ENCODE measurements at regions not wholly inside any gene's neighbourhood (a gene's known extent, or its start where the extent isn't known, plus 50 kb on each side); places are given as distances from the start of the nearest gene placed in this dataset.

DNA sequence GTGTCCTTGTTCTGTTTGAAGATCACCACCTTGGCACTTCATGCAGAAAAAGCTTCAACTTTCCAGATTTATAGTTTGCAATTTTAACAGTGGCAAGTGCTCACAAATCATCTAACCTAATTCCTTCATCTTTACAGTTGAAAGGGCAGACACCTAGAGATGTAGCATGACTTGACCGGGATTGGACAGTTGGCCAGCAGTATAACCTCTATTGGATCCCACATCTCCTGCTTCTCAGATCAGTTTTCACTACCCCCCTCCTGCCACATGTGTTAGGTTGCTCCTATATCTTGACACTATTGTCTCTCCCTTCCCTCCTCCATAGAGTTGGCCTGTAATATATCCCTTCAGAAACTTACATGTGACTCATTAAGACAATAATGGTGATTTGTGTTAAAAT lies 206.0 kb upstream of the SEMA6D start:
- TF ChIP-seq TAF1 (IDR thresholded peaks at IDR 0.05; ENCODE audit: borderline replicate concordance, low read depth, low read length) (no peak), POLR2A (IDR thresholded peaks at IDR 0.05; ENCODE audit: low read depth, low read length) (no peak), POLR2AphosphoS5 (IDR thresholded peaks at IDR 0.05; ENCODE audit: low read depth, low read length) (no peak)
- DNase-seq (ENCODE audit: insufficient read length) (no peak), FAIRE-seq (no peak)

DNA sequence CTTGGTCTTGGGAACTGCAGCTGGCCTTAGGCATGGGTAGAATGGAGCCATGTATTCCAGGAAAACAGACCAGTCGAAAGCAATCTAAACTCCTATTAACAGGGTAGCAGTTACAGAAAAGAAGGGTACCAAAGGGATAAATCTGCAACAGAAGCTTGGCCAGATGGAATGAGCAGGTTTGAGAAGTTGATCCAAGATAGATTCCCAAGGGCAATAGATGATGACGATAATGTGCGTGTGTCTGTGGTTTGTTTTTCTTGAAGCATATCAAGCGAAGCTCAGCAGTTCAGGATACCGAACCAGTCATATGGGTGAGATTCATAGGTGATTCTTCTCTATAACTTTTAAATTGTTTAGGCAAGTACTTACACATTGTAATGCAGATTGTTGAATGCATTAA lies 203.8 kb upstream of the SEMA6D start:
- DNase-seq (ENCODE audit: insufficient read length), result no peak
- FAIRE-seq, result no peak
- TF ChIP-seq POLR2AphosphoS5 (IDR thresholded peaks at IDR 0.05; ENCODE audit: low read depth, low read length) (no peak), POLR2A (IDR thresholded peaks at IDR 0.05; ENCODE audit: low read depth, low read length) (no peak), TAF1 (IDR thresholded peaks at IDR 0.05; ENCODE audit: borderline replicate concordance, low read depth, low read length) (no peak)

DNA sequence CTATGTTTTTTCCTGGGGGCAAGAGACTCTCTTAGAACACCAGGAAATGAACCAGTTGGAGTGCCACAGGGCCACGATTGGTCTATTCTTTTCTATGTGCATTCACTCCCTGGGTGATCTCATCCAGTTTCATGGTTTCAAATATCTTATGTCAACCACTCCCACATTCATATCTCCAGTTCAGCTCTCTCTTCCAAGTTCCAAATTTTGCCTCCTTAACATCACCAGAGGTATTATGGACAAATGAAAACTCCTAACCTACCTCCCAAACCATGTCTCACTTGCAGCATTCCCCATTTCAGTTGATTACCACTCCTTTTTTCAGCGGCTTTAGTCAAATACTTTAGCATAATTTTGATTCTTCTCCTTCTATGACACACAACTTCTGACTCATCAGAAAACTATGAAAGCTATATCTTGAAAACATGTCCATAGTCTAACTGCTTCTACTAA lies 203.1 kb upstream of the SEMA6D start:
- no peak for DNase-seq (ENCODE audit: insufficient read length)
- no peak for TF ChIP-seq POLR2AphosphoS5 (IDR thresholded peaks at IDR 0.05; ENCODE audit: low read depth, low read length)
- no peak for TF ChIP-seq POLR2A (IDR thresholded peaks at IDR 0.05; ENCODE audit: low read depth, low read length)
- TF ChIP-seq TAF1 (IDR thresholded peaks at IDR 0.05; ENCODE audit: borderline replicate concordance, low read depth, low read length), result no peak
- no peak for FAIRE-seq

DNA sequence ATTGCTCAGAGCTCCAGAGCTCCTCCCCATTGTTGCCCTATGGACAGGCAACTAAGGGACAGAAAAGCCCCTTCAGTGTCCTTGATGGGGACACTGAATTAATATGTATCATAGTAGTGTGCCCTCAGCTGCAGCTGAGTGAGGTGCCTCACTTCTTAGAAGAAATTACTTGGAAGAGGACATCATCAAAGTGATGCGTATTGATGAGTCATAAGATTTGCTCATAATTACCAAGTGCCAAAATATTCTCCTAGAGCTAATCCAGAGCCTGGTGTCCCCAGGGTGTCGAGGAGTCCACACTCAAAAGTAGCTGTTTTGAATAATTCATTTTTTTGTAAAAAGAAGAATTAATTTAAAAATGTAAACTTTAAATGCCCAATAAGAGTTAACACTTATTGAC lies 200.7 kb upstream of the SEMA6D start:
- FAIRE-seq, result no peak

GRCh38 chr15:47516972-47517371 lies 200.3 kb upstream of the SEMA6D start:
- TF ChIP-seq POLR2A (IDR thresholded peaks at IDR 0.05; ENCODE audit: low read depth, low read length), result no peak
- no peak for TF ChIP-seq TAF1 (IDR thresholded peaks at IDR 0.05; ENCODE audit: borderline replicate concordance, low read depth, low read length)
- FAIRE-seq (no peak), DNase-seq (ENCODE audit: insufficient read length) (no peak)

More for the DNA sequence above, 200.7 kb upstream of the SEMA6D start:
- DNase-seq (ENCODE audit: insufficient read length), result no peak
- no peak for TF ChIP-seq TAF1 (IDR thresholded peaks at IDR 0.05; ENCODE audit: borderline replicate concordance, low read depth, low read length)
- TF ChIP-seq POLR2A (IDR thresholded peaks at IDR 0.05; ENCODE audit: low read depth, low read length), result no peak
- TF ChIP-seq POLR2AphosphoS5 (IDR thresholded peaks at IDR 0.05; ENCODE audit: low read depth, low read length), result no peak

GRCh38 chr15:47517737-47518136 lies 199.6 kb upstream of the SEMA6D start:
- no peak for FAIRE-seq
- DNase-seq (ENCODE audit: insufficient read length), result no peak
- no peak for TF ChIP-seq POLR2A (IDR thresholded peaks at IDR 0.05; ENCODE audit: low read depth, low read length)

GRCh38 chr15:47523681-47524475 lies 193.4 kb upstream of the SEMA6D start:
- DNase-seq (ENCODE audit: insufficient read length), result no peak
- no peak for FAIRE-seq
- TF ChIP-seq POLR2AphosphoS5 (IDR thresholded peaks at IDR 0.05; ENCODE audit: low read depth, low read length) (no peak), POLR2A (IDR thresholded peaks at IDR 0.05; ENCODE audit: low read depth, low read length) (no peak), TAF1 (IDR thresholded peaks at IDR 0.05; ENCODE audit: borderline replicate concordance, low read depth, low read length) (no peak)

GRCh38 chr15:47529241-47529640 lies 188.1 kb upstream of the SEMA6D start:
- DNase-seq (ENCODE audit: insufficient read length) (no peak), FAIRE-seq (no peak)
- TF ChIP-seq POLR2A (IDR thresholded peaks at IDR 0.05; ENCODE audit: low read depth, low read length) (no peak), POLR2AphosphoS5 (IDR thresholded peaks at IDR 0.05; ENCODE audit: low read depth, low read length) (no peak), TAF1 (IDR thresholded peaks at IDR 0.05; ENCODE audit: borderline replicate concordance, low read depth, low read length) (no peak)

DNA sequence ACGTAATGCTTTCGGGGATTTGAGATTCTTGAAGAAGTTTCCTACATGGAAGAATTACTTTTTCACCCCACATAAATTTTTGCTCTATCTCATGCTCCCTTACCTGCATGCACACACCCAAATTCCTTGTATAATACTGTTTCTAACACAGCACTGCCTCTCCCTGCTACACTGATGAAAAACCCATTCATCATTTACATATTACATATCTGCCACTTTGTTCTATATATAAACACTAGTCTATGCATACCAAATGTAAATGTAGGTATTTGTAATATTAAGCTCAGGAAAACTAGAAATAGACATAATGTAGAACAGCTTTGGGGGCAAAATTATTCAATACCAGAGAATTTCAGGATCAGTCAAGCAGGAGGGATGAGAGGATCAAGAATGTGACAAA lies 182.6 kb upstream of the SEMA6D start:
- no peak for DNase-seq (ENCODE audit: insufficient read length)
- no peak for FAIRE-seq
- TF ChIP-seq POLR2AphosphoS5 (IDR thresholded peaks at IDR 0.05; ENCODE audit: low read depth, low read length), result no peak
- TF ChIP-seq POLR2A (IDR thresholded peaks at IDR 0.05; ENCODE audit: low read depth, low read length), result no peak
- no peak for TF ChIP-seq TAF1 (IDR thresholded peaks at IDR 0.05; ENCODE audit: borderline replicate concordance, low read depth, low read length)

GRCh38 chr15:47541562-47541961 lies 175.7 kb upstream of the SEMA6D start:
- no peak for FAIRE-seq

DNA sequence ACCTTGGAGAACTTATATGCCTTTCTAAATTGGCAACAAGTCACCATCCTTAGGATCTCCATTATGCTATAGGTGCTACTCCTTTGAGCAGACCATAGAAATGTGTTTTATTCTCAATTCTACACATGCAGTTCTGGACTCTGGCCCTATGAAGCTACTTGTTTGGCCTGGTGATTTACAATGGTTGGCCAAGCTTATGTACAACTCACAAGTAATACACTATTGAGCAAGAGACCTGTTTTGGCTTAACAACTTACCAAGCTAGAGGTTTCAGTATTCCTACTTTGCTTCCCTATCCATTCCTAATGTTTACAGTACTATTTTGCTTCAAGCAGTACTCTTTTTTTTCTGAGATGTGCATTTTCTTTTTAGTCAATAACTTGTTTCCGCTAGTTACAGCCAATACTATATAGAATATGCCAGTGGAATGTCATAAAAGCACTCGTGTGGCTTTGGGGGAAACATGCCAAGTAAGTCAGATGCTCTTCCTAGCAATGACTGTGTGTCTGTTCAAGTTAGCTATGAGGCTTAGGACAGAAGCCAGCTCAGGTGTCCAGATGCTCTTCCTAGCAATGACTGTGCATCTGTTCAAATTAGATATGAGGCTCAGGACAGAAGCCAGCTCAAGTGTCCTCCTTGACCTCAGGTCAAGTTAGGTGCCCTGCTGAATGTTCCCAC lies 174.9 kb upstream of the SEMA6D start:
- FAIRE-seq (no peak), DNase-seq (ENCODE audit: insufficient read length) (no peak)
- no peak for TF ChIP-seq TAF1 (IDR thresholded peaks at IDR 0.05; ENCODE audit: borderline replicate concordance, low read depth, low read length)
- TF ChIP-seq POLR2AphosphoS5 (IDR thresholded peaks at IDR 0.05; ENCODE audit: low read depth, low read length), result no peak
- TF ChIP-seq POLR2A (IDR thresholded peaks at IDR 0.05; ENCODE audit: low read depth, low read length), result no peak

More at GRCh38 chr15:47541562-47541961, 175.7 kb upstream of the SEMA6D start:
- no peak for DNase-seq (ENCODE audit: insufficient read length)
- TF ChIP-seq POLR2AphosphoS5 (IDR thresholded peaks at IDR 0.05; ENCODE audit: low read depth, low read length) (no peak), TAF1 (IDR thresholded peaks at IDR 0.05; ENCODE audit: borderline replicate concordance, low read depth, low read length) (no peak), POLR2A (IDR thresholded peaks at IDR 0.05; ENCODE audit: low read depth, low read length) (no peak)

DNA sequence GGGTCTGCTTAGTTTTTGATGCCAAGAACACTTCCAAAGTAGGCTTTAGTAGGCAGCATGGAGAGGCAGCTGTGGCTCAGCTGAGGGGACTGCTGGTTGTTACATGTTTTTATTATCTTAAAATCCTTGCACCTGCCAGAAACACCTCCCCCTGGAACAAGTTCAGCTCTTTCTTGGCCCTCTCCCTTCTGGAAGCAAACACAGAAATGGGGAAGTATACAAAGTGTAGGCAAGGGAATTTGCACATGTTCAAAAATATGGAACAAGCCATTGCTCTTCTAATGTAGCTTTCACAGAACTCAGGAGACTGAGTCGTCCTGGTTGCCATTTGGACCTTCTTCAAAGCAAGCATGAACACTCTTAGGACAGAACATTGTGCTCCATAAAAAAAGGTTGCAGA lies 169.1 kb upstream of the SEMA6D start:
- DNase-seq (ENCODE audit: insufficient read length), result no peak
- FAIRE-seq, result no peak
- TF ChIP-seq POLR2A (IDR thresholded peaks at IDR 0.05; ENCODE audit: low read depth, low read length) (no peak), POLR2AphosphoS5 (IDR thresholded peaks at IDR 0.05; ENCODE audit: low read depth, low read length) (no peak), TAF1 (IDR thresholded peaks at IDR 0.05; ENCODE audit: borderline replicate concordance, low read depth, low read length) (no peak)

Data from GM12892 (cell line).